GM23338 (cell line): ENCODE measurements at regions not wholly inside any gene's neighbourhood (a gene's known extent, or its start where the extent isn't known, plus 50 kb on each side); places are given as distances from the start of the nearest gene placed in this dataset.

Experiments
- ATAC-seq: fragments of 200-7000 bp; cut with Tn5 transposase; 3 replicates; pipeline ENCODE4 v1.9.1; 2020
- DNase-seq: peaks from one replicate; pipeline ENCODE4 v3.0.0-alpha.2; 2015; ENCODE audit warnings: low spot score
- H2AFZ ChIP-seq: fragments of 200-600 bp; sonication (generic); 2 replicates; pipeline ENCODE4 v1.8.0; 2016; ENCODE audit warnings: antibody characterized with exemption, mild to moderate bottlenecking, moderate library complexity
- H3F3A ChIP-seq: fragments of 200-600 bp; sonication (generic); replicated peaks from 2 replicates; pipeline ENCODE4 v1.8.0; 2017; ENCODE audit warnings: antibody characterized with exemption, mixed run types, low read depth
- H3K27ac ChIP-seq: fragments of 200-600 bp; sonication (generic); 2 replicates; pipeline ENCODE4 v1.6.1; 2016; ENCODE audit warnings: low read depth
- H3K27me3 ChIP-seq: fragments of 200-600 bp; sonication (generic); 2 replicates; pipeline ENCODE4 v1.8.0; 2016; ENCODE audit warnings: mild to moderate bottlenecking, mixed run types, moderate library complexity; ENCODE audit not compliant: insufficient read depth
- H3K36me3 ChIP-seq: fragments of 200-600 bp; sonication (generic); 2 replicates; pipeline ENCODE4 v1.8.0; 2016; ENCODE audit warnings: mild to moderate bottlenecking; ENCODE audit not compliant: insufficient read depth
- H3K4me1 ChIP-seq: fragments of 200-600 bp; sonication (generic); 2 replicates; pipeline ENCODE4 v1.8.0; 2016; ENCODE audit warnings: mild to moderate bottlenecking, moderate library complexity; ENCODE audit not compliant: insufficient read depth
- H3K4me2 ChIP-seq: fragments of 200-600 bp; sonication (generic); 2 replicates; pipeline ENCODE4 v1.7.1; 2017; ENCODE audit warnings: mixed run types
- H3K4me3 ChIP-seq: fragments of 200-600 bp; sonication (generic); 2 replicates; pipeline ENCODE4 v1.6.1; 2016; ENCODE audit warnings: mixed run types
- H3K79me2 ChIP-seq: fragments of 200-600 bp; sonication (generic); replicated peaks from 2 replicates; pipeline ENCODE4 v1.8.0; 2017; ENCODE audit warnings: mild to moderate bottlenecking; ENCODE audit not compliant: insufficient read depth
- H3K9me2 ChIP-seq: fragments of 200-600 bp; sonication (generic); 2 replicates; pipeline ENCODE4 v1.8.0; 2017; ENCODE audit not compliant: insufficient read depth
- H4K20me1 ChIP-seq: fragments of 200-600 bp; sonication (generic); replicated peaks from 2 replicates; pipeline ENCODE4 v1.8.0; 2017; ENCODE audit warnings: mild to moderate bottlenecking; ENCODE audit not compliant: insufficient read depth
- H3K27ac Mint-ChIP-seq: 2 replicates; pipeline ENCODE4 v1.8.0; 2020; ENCODE audit warnings: inconsistent platforms, mild to moderate bottlenecking, moderate library complexity, mixed read lengths
- H3K27me3 Mint-ChIP-seq: 3 replicates; pipeline ENCODE4 v1.8.0; 2022; ENCODE audit warnings: low read depth, mild to moderate bottlenecking, moderate library complexity, mixed read lengths, inconsistent platforms; ENCODE audit not compliant: insufficient read depth, poor library complexity
- H3K36me3 Mint-ChIP-seq: 3 replicates; pipeline ENCODE4 v1.8.0; 2021; ENCODE audit warnings: low read depth, mild to moderate bottlenecking, inconsistent platforms, moderate library complexity, mixed read lengths
- H3K4me1 Mint-ChIP-seq: 3 replicates; pipeline ENCODE4 v1.8.0; 2020; ENCODE audit warnings: mild to moderate bottlenecking, inconsistent platforms, mixed read lengths
- H3K4me3 Mint-ChIP-seq: 3 replicates; pipeline ENCODE4 v1.8.0; 2021; ENCODE audit warnings: moderate library complexity, mild to moderate bottlenecking, inconsistent platforms, mixed read lengths
- H3K9me3 Mint-ChIP-seq: 3 replicates; pipeline ENCODE4 v1.8.0; 2020; ENCODE audit warnings: moderate library complexity, mild to moderate bottlenecking, inconsistent platforms, mixed read lengths
- CREB1 ChIP-seq: fragments of 250-450 bp; sonication (Bioruptor Pico); IDR thresholded peaks from 2 replicates; pipeline ENCODE4 v1.5.0; 2020; ENCODE audit warnings: low read depth, mild to moderate bottlenecking, moderate library complexity
- CTCF ChIP-seq, 2 experiments: fragments of 200-600 bp in 1 of 2; sonication (generic) in 1 of 2; conservative IDR thresholded peaks; 2 replicates each; pipeline versions ENCODE4 v1.5.1 to v1.6.1; 2016 to 2017; ENCODE audit warnings: antibody characterized with exemption in 2 of 2, low read depth in 2 of 2, mild to moderate bottlenecking in 2 of 2, moderate library complexity in 1 of 2
- EZH2 ChIP-seq: fragments of 200-600 bp; sonication (generic); IDR thresholded peaks from one replicate; pipeline ENCODE4 v1.8.0; 2017; ENCODE audit warnings: antibody characterized with exemption, mild to moderate bottlenecking, low read depth; ENCODE audit not compliant: unreplicated experiment
- EZH2phosphoT487 ChIP-seq: fragments of 200-600 bp; sonication (generic); IDR thresholded peaks from one replicate; pipeline ENCODE4 v1.8.1; 2018; ENCODE audit warnings: antibody characterized with exemption; ENCODE audit not compliant: unreplicated experiment
- NANOG ChIP-seq: IDR thresholded peaks from 2 replicates; pipeline ENCODE4 v1.6.1; 2016; ENCODE audit warnings: antibody characterized with exemption, borderline replicate concordance
- REST ChIP-seq: IDR thresholded peaks from one replicate; pipeline ENCODE4 v1.6.1; 2018; ENCODE audit warnings: antibody characterized with exemption; ENCODE audit not compliant: unreplicated experiment
- STAT1 ChIP-seq: IDR thresholded peaks from one replicate; pipeline ENCODE4 v1.6.1; 2016; ENCODE audit warnings: antibody characterized with exemption; ENCODE audit not compliant: unreplicated experiment
- ZNF114 ChIP-seq: fragments of 250-450 bp; sonication (Bioruptor Pico); IDR thresholded peaks from 2 replicates; pipeline ENCODE4 v1.5.0; 2020; ENCODE audit warnings: mild to moderate bottlenecking, moderate library complexity
- ZNF331 ChIP-seq: fragments of 250-450 bp; sonication (Bioruptor Pico); IDR thresholded peaks from 2 replicates; pipeline ENCODE4 v1.5.0; 2020; ENCODE audit warnings: low read depth, mild to moderate bottlenecking, moderate library complexity

- no peak for TF ChIP-seq REST
- TF ChIP-seq STAT1 = no peak
- TF ChIP-seq CTCF (conservative IDR thresholded peaks at IDR 0.05; ENCODE audit: low read depth in 2 of 2) = no peak
- no peak for TF ChIP-seq EZH2
- no peak for TF ChIP-seq ZNF114 (CRISPR knock-in tag)
- TF ChIP-seq CREB1 (CRISPR knock-in tag) = no peak
- TF ChIP-seq EZH2phosphoT487 = no peak
- no peak for TF ChIP-seq ZNF331 (CRISPR knock-in tag)
Measured at GRCh38 chr2:74036450-74037195, 51.9 kb downstream of the TET3 start (continued).

GRCh38 chr2:74037379-74037860 is 52.7 kb downstream of the TET3 start:
- H3K4me1 Mint-ChIP-seq = peaks cover 30% of the 10 kb centered on the region
- Histone ChIP-seq H3K9me2 (0 out of 2 replicates have a peak, but pooled peaks cover 2% of the 10 kb centered on the region), H3K27ac (no peak overlapping the region), H3K4me3 (no peak overlapping the region), H3K4me1 (peaks cover 14% of the 10 kb centered on the region), H3F3A (no peaks in the 10 kb centered on the region), H2AFZ (no peak overlapping the region), H3K27me3 (no peaks in the 10 kb centered on the region), H3K79me2 (peaks cover 94% of the 10 kb centered on the region), H4K20me1 (peaks cover 58% of the 10 kb centered on the region), H3K36me3 (no peaks in the 10 kb centered on the region), H3K4me2 (no peak overlapping the region)
- DNase-seq = no peak
- H3K27me3 Mint-ChIP-seq = peaks cover 2% of the 10 kb centered on the region
- H3K9me3 Mint-ChIP-seq = no peaks in the 10 kb centered on the region
- H3K27ac Mint-ChIP-seq = no peak overlapping the region
- no peak for ATAC-seq
- H3K4me3 Mint-ChIP-seq = no peak overlapping the region
- H3K36me3 Mint-ChIP-seq = no peaks in the 10 kb centered on the region; the same call in 2 of the 3 replicates
- TF ChIP-seq REST (no peak), NANOG (no peak)
